ENCODE measurements at regions not wholly inside any gene's neighbourhood (a gene's known extent, or its start where the extent isn't known, plus 50 kb on each side); places are given as distances from the start of the nearest gene placed in this dataset.
"Not testable (repeated sequence)": the region's sequence is repeated elsewhere in the genome, so short reads cannot be mapped to it uniquely, and the experiment has no call there.

GRCh38 chr4:187739771-187740170, 255.8 kb upstream of the ZFP42 start:
- DNase-seq, result no peak
- Mint-ChIP-seq H3K9me3 (peaks cover 15% of the 10 kb centered on the region), H3K4me1 (no peaks in the 10 kb centered on the region), H3K36me3 (no peaks in the 10 kb centered on the region), H3K27me3 (no peaks in the 10 kb centered on the region), H3K27ac (no peak overlapping the region), H3K4me3 (no peak overlapping the region)
- POLR2A ChIA-PET, result no interaction called here
- no peak for ATAC-seq (ENCODE audit: low read depth)

GRCh38 chr4:187744911-187745310, 250.7 kb upstream of the ZFP42 start:
- no peak for DNase-seq
- no peaks in the 10 kb centered on the region for H3K27me3 Mint-ChIP-seq
- H3K36me3 Mint-ChIP-seq, result no peaks in the 10 kb centered on the region
- no peak for ATAC-seq (ENCODE audit: low read depth)
- no peak overlapping the region for H3K27ac Mint-ChIP-seq
- peaks cover 14% of the 10 kb centered on the region for H3K9me3 Mint-ChIP-seq
- no peak overlapping the region for H3K4me3 Mint-ChIP-seq
- no peaks in the 10 kb centered on the region for H3K4me1 Mint-ChIP-seq
- POLR2A ChIA-PET, result no interaction called here

GRCh38 chr4:187750652-187751051, 244.9 kb upstream of the ZFP42 start:
- DNase-seq; H3K4me3 Mint-ChIP-seq; H3K36me3 Mint-ChIP-seq; H3K4me1 Mint-ChIP-seq; ATAC-seq (ENCODE audit: low read depth); H3K27ac Mint-ChIP-seq; POLR2A ChIA-PET; H3K9me3 Mint-ChIP-seq; H3K27me3 Mint-ChIP-seq: not testable (repeated sequence)

GRCh38 chr4:187767158-187767557, 228.4 kb upstream of the ZFP42 start:
- peaks cover 8% of the 10 kb centered on the region for H3K9me3 Mint-ChIP-seq
- no peak overlapping the region for H3K27ac Mint-ChIP-seq
- POLR2A ChIA-PET, result no interaction called here
- ATAC-seq (ENCODE audit: low read depth) (no peak), DNase-seq (no peak)
- no peak overlapping the region for H3K4me3 Mint-ChIP-seq
- H3K27me3 Mint-ChIP-seq, result no peaks in the 10 kb centered on the region
- H3K36me3 Mint-ChIP-seq, result no peaks in the 10 kb centered on the region
- H3K4me1 Mint-ChIP-seq, result no peaks in the 10 kb centered on the region

- Mint-ChIP-seq H3K9me3 (peaks cover 8% of the 10 kb centered on the region), H3K4me3 (no peak overlapping the region), H3K27me3 (no peaks in the 10 kb centered on the region), H3K4me1 (no peaks in the 10 kb centered on the region), H3K27ac (no peak overlapping the region), H3K36me3 (no peaks in the 10 kb centered on the region)
- ATAC-seq (ENCODE audit: low read depth) (no peak), DNase-seq (no peak)
- POLR2A ChIA-PET, result no interaction called here
Measured at GRCh38 chr4:187767687-187768086, 227.9 kb upstream of the ZFP42 start.

- POLR2A ChIA-PET, result no interaction called here
- H3K4me1 Mint-ChIP-seq, result no peaks in the 10 kb centered on the region
- H3K4me3 Mint-ChIP-seq, result no peak overlapping the region
- no peaks in the 10 kb centered on the region for H3K27me3 Mint-ChIP-seq
- no peak overlapping the region for H3K27ac Mint-ChIP-seq
- ATAC-seq (ENCODE audit: low read depth) (no peak), DNase-seq (no peak)
- H3K9me3 Mint-ChIP-seq, result peaks cover 7% of the 10 kb centered on the region
- no peaks in the 10 kb centered on the region for H3K36me3 Mint-ChIP-seq
Measured at GRCh38 chr4:187770345-187770744, 225.2 kb upstream of the ZFP42 start.

- Mint-ChIP-seq H3K36me3 (no peaks in the 10 kb centered on the region), H3K9me3 (no peaks in the 10 kb centered on the region), H3K4me1 (no peaks in the 10 kb centered on the region), H3K27ac (no peak overlapping the region), H3K27me3 (no peaks in the 10 kb centered on the region), H3K4me3 (no peak overlapping the region)
- no peak for ATAC-seq (ENCODE audit: low read depth)
- POLR2A ChIA-PET, result no interaction called here
- no peak for DNase-seq
Measured at GRCh38 chr4:187777954-187778353, 217.6 kb upstream of the ZFP42 start.

GRCh38 chr4:187780070-187780469, 215.5 kb upstream of the ZFP42 start:
- Mint-ChIP-seq H3K4me1 (no peaks in the 10 kb centered on the region), H3K4me3 (no peak overlapping the region), H3K36me3 (no peaks in the 10 kb centered on the region), H3K27ac (no peak overlapping the region), H3K9me3 (no peaks in the 10 kb centered on the region), H3K27me3 (no peaks in the 10 kb centered on the region)
- POLR2A ChIA-PET, result no interaction called here
- DNase-seq (no peak), ATAC-seq (ENCODE audit: low read depth) (no peak)

GRCh38 chr4:187782286-187782824, 213.2 kb upstream of the ZFP42 start:
- DNase-seq, result no peak
- Mint-ChIP-seq H3K9me3 (peaks cover 5% of the 10 kb centered on the region), H3K4me1 (no peaks in the 10 kb centered on the region), H3K36me3 (no peaks in the 10 kb centered on the region), H3K27ac (no peak overlapping the region), H3K4me3 (no peak overlapping the region), H3K27me3 (no peaks in the 10 kb centered on the region)
- ATAC-seq (ENCODE audit: low read depth), result no peak
- POLR2A ChIA-PET, result no interaction called here

- Mint-ChIP-seq H3K36me3 (no peaks in the 10 kb centered on the region), H3K27ac (no peak overlapping the region), H3K27me3 (no peaks in the 10 kb centered on the region), H3K9me3 (peaks cover 5% of the 10 kb centered on the region), H3K4me3 (no peak overlapping the region), H3K4me1 (no peaks in the 10 kb centered on the region)
- POLR2A ChIA-PET, result no interaction called here
- ATAC-seq (ENCODE audit: low read depth), result no peak
- no peak for DNase-seq
Measured at GRCh38 chr4:187786190-187786589, 209.4 kb upstream of the ZFP42 start.

- Mint-ChIP-seq H3K27ac (no peak overlapping the region), H3K27me3 (no peaks in the 10 kb centered on the region), H3K4me1 (no peaks in the 10 kb centered on the region), H3K36me3 (no peaks in the 10 kb centered on the region), H3K9me3 (peaks cover 5% of the 10 kb centered on the region), H3K4me3 (no peak overlapping the region)
- DNase-seq (no peak), ATAC-seq (ENCODE audit: low read depth) (no peak)
- POLR2A ChIA-PET, result no interaction called here
Measured at GRCh38 chr4:187789078-187789477, 206.5 kb upstream of the ZFP42 start.

- Mint-ChIP-seq H3K9me3 (peaks cover 4% of the 10 kb centered on the region), H3K36me3 (no peaks in the 10 kb centered on the region), H3K27me3 (no peaks in the 10 kb centered on the region), H3K4me1 (no peaks in the 10 kb centered on the region), H3K4me3 (no peak overlapping the region), H3K27ac (no peak overlapping the region)
- no peak for DNase-seq
- no peak for ATAC-seq (ENCODE audit: low read depth)
- POLR2A ChIA-PET, result no interaction called here
Measured at GRCh38 chr4:187795737-187796136, 199.8 kb upstream of the ZFP42 start.

GRCh38 chr4:187798385-187798784, 197.2 kb upstream of the ZFP42 start:
- Mint-ChIP-seq H3K4me1 (no peaks in the 10 kb centered on the region), H3K4me3 (no peak overlapping the region), H3K27ac (no peak overlapping the region), H3K27me3 (no peaks in the 10 kb centered on the region), H3K9me3 (peaks cover 6% of the 10 kb centered on the region), H3K36me3 (no peaks in the 10 kb centered on the region)
- POLR2A ChIA-PET, result no interaction called here
- no peak for DNase-seq
- ATAC-seq (ENCODE audit: low read depth), result no peak

GRCh38 chr4:187799735-187800134, 195.8 kb upstream of the ZFP42 start:
- H3K9me3 Mint-ChIP-seq, result peaks cover 6% of the 10 kb centered on the region
- no peak overlapping the region for H3K27ac Mint-ChIP-seq
- no peak overlapping the region for H3K4me3 Mint-ChIP-seq
- H3K4me1 Mint-ChIP-seq, result no peaks in the 10 kb centered on the region
- POLR2A ChIA-PET, result no interaction called here
- no peaks in the 10 kb centered on the region for H3K36me3 Mint-ChIP-seq
- H3K27me3 Mint-ChIP-seq, result no peaks in the 10 kb centered on the region
- no peak for ATAC-seq (ENCODE audit: low read depth)
- DNase-seq, result no peak

GRCh38 chr4:187811591-187811990, 184.0 kb upstream of the ZFP42 start:
- H3K27me3 Mint-ChIP-seq, result no peaks in the 10 kb centered on the region
- DNase-seq (no peak), ATAC-seq (ENCODE audit: low read depth) (no peak)
- H3K9me3 Mint-ChIP-seq, result peaks cover 3% of the 10 kb centered on the region
- H3K36me3 Mint-ChIP-seq, result no peaks in the 10 kb centered on the region
- POLR2A ChIA-PET, result no interaction called here
- no peak overlapping the region for H3K27ac Mint-ChIP-seq
- H3K4me3 Mint-ChIP-seq, result no peak overlapping the region
- H3K4me1 Mint-ChIP-seq, result no peaks in the 10 kb centered on the region

Data from activated naive CD8-positive, alpha-beta T cell treated with anti-CD3 and anti-CD28 coated beads, Interleukin-2, amount 10 ng/mL, durations not matched to agents 7 days and 5 days (primary cell).